ENCODE measurements at regions not wholly inside any gene's neighbourhood (a gene's known extent, or its start where the extent isn't known, plus 50 kb on each side); places are given as distances from the start of the nearest gene placed in this dataset.
A peak's percentile ranks its signal among the peaks of the same experiment; 100 is the strongest.
"Not testable (repeated sequence)": the region's sequence is repeated elsewhere in the genome, so short reads cannot be mapped to it uniquely, and the experiment has no call there.

- H3K36me3 ChIP-seq, DNase-seq, H3K4me3 ChIP-seq, H3K9me3 ChIP-seq, H3K27me3 ChIP-seq: not testable (repeated sequence)
These were observed 52.2 kb downstream of the HOXC4 start for GRCh38 chr12:54105809-54106208.

DNA sequence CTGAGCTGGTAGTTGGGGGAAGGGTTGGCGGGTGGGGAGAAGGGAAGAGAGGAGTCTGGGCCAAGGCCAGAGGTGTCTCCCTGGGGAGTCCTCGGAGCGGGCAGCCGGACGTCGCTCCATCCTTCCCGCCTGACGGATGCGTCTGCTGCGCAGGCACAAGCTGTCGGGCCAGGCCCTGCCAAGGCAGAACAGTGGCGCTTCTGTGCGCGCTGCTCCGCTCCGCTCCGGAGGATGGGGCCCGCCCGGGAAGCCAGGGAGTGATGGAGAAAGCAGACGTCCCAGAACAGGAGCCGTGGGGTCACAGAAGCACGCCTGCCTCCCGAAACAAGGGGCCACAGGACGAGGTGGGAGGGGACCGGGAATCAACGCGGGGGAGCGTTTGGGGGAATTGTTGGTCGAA lies 52.6 kb downstream of the HOXC4 start:
- H3K27me3 ChIP-seq, H3K4me3 ChIP-seq: not testable (repeated sequence)

DNA sequence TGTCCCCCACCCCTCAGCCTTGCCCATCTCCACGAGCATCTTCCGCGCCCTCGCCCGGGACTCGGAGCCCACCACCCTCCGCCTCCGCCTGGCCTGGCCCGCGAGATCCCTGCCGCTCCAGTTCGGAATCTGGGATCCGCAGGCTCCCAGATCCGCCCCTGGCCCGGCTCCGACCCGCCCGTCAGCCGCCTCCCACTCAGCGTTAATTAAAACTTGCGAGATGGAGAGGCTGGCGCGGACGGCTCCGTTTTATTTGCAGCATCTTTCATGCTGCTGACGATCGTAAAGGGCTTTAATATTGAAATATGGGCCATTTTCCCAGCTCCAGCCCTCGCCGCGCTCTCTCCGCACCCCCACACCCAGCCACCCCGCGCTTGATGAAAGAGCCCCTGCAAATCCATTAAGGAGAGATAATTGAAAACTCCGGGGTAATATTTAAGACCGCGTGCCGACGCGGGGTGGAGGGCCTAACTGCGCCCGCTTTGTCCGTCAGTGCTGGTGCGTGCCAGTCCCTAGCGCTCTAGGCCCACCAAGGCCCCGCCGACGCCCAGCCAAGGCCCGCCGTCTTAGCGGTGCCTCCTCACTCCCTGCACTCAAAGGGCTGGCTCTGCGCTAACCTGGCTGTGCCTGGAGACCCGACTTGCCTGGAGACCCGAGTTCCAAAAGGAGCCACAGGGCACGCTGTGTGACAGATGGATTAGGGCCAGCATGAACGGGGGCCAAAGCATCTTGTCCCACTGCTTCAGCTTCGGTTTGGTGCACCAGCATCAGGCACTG lies 53.4 kb downstream of the HOXC4 start:
- not testable (repeated sequence) for H3K9me3 ChIP-seq, H3K36me3 ChIP-seq, DNase-seq, H3K27me3 ChIP-seq, H3K4me3 ChIP-seq

More for the DNA sequence above, 52.6 kb downstream of the HOXC4 start:
- not testable (repeated sequence) for DNase-seq, H3K9me3 ChIP-seq, H3K36me3 ChIP-seq

DNA sequence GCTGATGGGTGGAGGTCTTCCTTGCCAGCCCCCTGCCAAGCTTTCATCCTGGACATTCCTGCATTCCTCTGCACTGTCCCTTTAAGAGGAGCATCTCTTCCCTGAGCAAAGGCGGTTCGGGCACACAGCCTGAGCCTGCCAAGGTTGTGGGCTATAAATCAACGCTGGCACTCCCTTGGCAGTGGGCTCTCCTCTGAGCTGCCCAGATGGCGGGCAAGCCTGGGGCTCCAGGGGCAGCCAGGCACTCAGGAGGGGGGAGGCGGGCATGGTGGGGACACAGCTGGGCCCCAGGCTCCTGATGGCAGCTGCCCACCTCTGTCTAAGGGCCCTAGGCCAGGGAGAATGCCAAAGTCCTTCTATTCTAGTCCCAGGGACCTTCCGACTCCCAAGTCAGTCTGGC lies 58.7 kb downstream of the HOXC4 start:
- not testable (repeated sequence) for H3K27me3 ChIP-seq, H3K9me3 ChIP-seq, DNase-seq, H3K4me3 ChIP-seq, H3K36me3 ChIP-seq

- peak; percentile 60 for DNase-seq
- H3K4me3 ChIP-seq, H3K27me3 ChIP-seq, H3K36me3 ChIP-seq, H3K9me3 ChIP-seq: not testable (repeated sequence)
These were observed 62.4 kb downstream of the HOXC4 start for GRCh38 chr12:54116055-54116454.

GRCh38 chr12:54117392-54117791 lies 63.8 kb downstream of the HOXC4 start:
- H3K36me3 ChIP-seq, H3K4me3 ChIP-seq, H3K27me3 ChIP-seq, DNase-seq, H3K9me3 ChIP-seq: not testable (repeated sequence)

DNA sequence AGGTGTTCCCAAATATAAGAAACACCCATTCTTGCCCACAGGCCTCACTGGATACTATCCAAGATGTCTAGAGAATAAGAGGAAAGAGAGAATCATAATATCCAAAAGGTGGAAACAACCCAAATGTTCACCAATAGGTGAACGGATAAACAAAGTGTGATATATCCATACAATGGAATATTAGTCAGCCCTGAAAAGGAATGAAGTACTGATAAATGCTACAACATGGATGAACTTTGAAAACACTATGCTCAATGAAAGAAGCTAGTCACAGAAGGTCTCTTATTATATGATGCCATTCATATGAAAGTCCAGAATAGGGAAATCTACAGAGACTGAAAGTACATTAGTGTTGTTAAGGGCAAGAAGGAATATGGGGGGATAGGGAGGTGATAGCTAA lies 65.4 kb downstream of the HOXC4 start:
- H3K4me3 ChIP-seq, H3K9me3 ChIP-seq, H3K36me3 ChIP-seq, DNase-seq, H3K27me3 ChIP-seq: not testable (repeated sequence)

DNA sequence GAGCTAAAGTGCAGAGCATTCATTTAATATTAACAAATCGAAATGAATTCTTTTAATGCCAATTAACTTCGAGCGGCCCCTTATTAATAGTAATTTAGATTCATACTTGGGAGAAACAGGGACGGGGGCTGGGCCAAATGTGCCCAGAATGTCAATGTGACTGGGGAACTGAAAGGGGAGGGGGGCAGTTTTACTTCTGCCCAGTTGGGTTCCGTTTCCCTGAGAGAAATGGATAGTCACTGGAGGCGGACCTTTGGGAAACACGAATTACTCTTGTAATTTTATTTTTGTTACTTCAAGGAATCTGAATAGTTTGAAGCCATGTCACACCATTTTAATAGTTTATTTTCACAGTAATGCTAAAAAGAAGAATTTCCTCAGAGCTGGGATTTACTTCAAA lies 64.8 kb downstream of the SMUG1 start:
- H3K9me3 ChIP-seq, H3K27me3 ChIP-seq, H3K4me3 ChIP-seq, DNase-seq, H3K36me3 ChIP-seq: not testable (repeated sequence)

- not testable (repeated sequence) for H3K27me3 ChIP-seq, H3K36me3 ChIP-seq
- H3K4me3 ChIP-seq, result peak overlapping the region; percentile 88
These were observed 63.1 kb downstream of the SMUG1 start for GRCh38 chr12:54125708-54126028.

DNA sequence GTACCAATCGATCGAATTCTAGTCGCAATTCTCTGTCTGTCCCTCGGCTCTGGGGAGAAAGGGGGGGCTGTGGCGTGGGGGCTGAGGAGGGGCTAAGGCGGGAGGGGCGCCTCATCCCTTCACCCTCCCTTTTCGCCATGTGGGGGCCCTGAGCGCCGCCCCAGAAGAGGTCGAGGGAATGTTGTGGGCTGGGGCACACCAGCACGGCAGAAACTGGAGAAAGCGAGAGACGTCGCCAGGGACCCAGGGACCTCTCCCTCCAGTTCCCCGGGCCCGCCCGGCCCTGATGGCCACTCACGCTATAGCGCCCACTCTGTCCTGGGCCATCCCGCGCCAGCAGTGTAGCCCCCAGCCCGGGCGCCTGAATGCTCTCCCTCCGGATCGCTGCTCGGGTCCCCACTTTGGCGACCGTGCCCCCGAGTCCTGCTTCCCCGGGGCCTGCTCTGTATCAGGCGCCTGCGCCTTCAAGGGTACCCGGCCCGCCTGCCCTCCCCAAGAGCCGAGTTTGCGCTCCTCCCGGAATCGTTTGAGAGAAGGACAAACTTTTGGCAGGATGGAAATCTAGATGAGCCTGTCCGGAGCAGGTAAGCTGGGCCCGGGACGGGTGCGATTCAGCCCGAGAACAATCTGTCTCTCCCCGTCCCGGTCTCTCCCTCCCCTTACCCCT lies 62.6 kb downstream of the SMUG1 start:
- Histone ChIP-seq H3K4me3 (peak overlapping the region; percentile 88), H3K9me3 (no peaks in the 10 kb centered on the region), H3K27me3 (no peaks in the 10 kb centered on the region), H3K36me3 (peaks cover 9% of the 10 kb centered on the region)
- peak; percentile 73 for DNase-seq

More at GRCh38 chr12:54125708-54126028, 63.1 kb downstream of the SMUG1 start:
- H3K9me3 ChIP-seq, DNase-seq: not testable (repeated sequence)

GRCh38 chr12:54126696-54127537 lies 61.9 kb downstream of the SMUG1 start:
- Histone ChIP-seq H3K27me3 (no peaks in the 10 kb centered on the region), H3K9me3 (no peaks in the 10 kb centered on the region), H3K4me3 (peak overlapping the region; percentile 88), H3K36me3 (peaks cover 9% of the 10 kb centered on the region)
- DNase-seq, result peak; percentile 86

DNA sequence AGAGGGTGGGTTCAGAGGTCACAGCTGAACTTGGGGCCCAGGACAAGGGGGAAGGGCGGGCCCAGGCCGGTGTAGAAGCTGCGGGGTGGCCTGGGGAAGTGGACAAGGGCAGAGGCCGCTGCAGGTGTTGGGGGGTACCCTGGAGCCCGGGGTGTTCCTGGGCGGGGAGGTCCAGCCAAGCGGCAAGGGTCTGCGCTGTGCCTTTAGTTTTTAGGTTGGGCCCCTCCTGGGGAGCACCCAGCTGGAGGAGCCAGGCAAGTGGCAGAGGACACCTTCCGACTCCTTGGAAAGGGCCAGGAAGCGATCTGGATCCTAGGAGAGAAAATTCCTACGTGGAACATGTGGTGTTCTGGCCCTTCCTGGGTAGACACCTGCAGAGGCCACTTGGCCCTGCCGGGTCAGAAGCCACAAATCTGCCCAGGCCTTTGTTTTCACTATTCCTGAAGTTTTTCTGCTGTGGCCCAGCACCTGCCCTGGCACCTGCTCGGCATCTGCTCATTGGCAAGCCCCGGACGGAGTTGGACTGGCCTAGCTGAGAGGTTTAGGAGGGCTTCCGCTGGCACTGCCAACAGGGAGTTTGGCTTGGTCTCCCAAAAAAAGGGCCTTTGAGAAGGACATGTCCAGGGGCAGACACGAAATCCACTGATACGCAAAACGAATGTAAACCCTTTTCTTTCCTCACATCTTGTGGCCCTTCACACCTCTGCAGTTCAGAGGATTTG lies 61.1 kb downstream of the SMUG1 start:
- peak overlapping the region; percentile 88 for H3K4me3 ChIP-seq

GRCh38 chr12:54128416-54128815 lies 60.4 kb downstream of the SMUG1 start:
- Histone ChIP-seq H3K36me3 (peaks cover 9% of the 10 kb centered on the region), H3K9me3 (no peaks in the 10 kb centered on the region), H3K4me3 (no peak overlapping the region), H3K27me3 (no peaks in the 10 kb centered on the region)
- no peak for DNase-seq

More for the DNA sequence above, 61.1 kb downstream of the SMUG1 start:
- no peaks in the 10 kb centered on the region for H3K27me3 ChIP-seq
- peaks cover 9% of the 10 kb centered on the region for H3K36me3 ChIP-seq
- no peaks in the 10 kb centered on the region for H3K9me3 ChIP-seq
- DNase-seq, result no peak

GRCh38 chr12:54129028-54129903 lies 59.5 kb downstream of the SMUG1 start:
- Histone ChIP-seq H3K27me3 (no peaks in the 10 kb centered on the region), H3K9me3 (no peaks in the 10 kb centered on the region), H3K4me3 (no peak overlapping the region), H3K36me3 (peaks cover 9% of the 10 kb centered on the region)
- no peak for DNase-seq

Measured in MG63 (cell line).